Ishikawa (cell line): ENCODE measurements at regions not wholly inside any gene's neighbourhood (a gene's known extent, or its start where the extent isn't known, plus 50 kb on each side); places are given as distances from the start of the nearest gene placed in this dataset.

Experiments
- CEBPB ChIP-seq: IDR thresholded peaks from 2 replicates; pipeline ENCODE4 v1.6.1; 2012
- CREB1 ChIP-seq: IDR thresholded peaks from 2 replicates; pipeline ENCODE4 v1.6.1; 2012; ENCODE audit warnings: low read depth
- EGR1 ChIP-seq: IDR thresholded peaks from 2 replicates; pipeline ENCODE4 v1.6.1; 2012
- EP300 ChIP-seq: IDR thresholded peaks from 2 replicates; pipeline ENCODE4 v1.6.1; 2012; ENCODE audit warnings: borderline replicate concordance
- FOXM1 ChIP-seq: IDR thresholded peaks from 2 replicates; pipeline ENCODE4 v1.6.1; 2012; ENCODE audit warnings: low read depth, borderline replicate concordance
- MAX ChIP-seq: IDR thresholded peaks from 2 replicates; pipeline ENCODE4 v1.6.1; 2012
- NFIC ChIP-seq: IDR thresholded peaks from 2 replicates; pipeline ENCODE4 v1.6.1; 2012
- RAD21 ChIP-seq: IDR thresholded peaks from 2 replicates; pipeline ENCODE4 v1.6.1; 2012; ENCODE audit warnings: low read depth
- REST ChIP-seq: IDR thresholded peaks from 2 replicates; pipeline ENCODE4 v1.6.1; 2012; ENCODE audit warnings: low read depth, mild to moderate bottlenecking
- TAF1 ChIP-seq: IDR thresholded peaks from 2 replicates; pipeline ENCODE4 v1.6.1; 2012; ENCODE audit warnings: low read depth, mild to moderate bottlenecking
- TCF12 ChIP-seq: IDR thresholded peaks from 2 replicates; pipeline ENCODE4 v1.6.1; 2012; ENCODE audit warnings: low read depth
- TEAD4 ChIP-seq: IDR thresholded peaks from 2 replicates; pipeline ENCODE4 v1.6.1; 2012
- USF1 ChIP-seq: IDR thresholded peaks from 2 replicates; pipeline ENCODE4 v1.6.1; 2012
- YY1 ChIP-seq: IDR thresholded peaks from 2 replicates; pipeline ENCODE4 v1.6.1; 2012; ENCODE audit warnings: low read depth
- ZBTB7A ChIP-seq: IDR thresholded peaks from 2 replicates; pipeline ENCODE4 v1.6.1; 2012; ENCODE audit warnings: low read depth

- no peak for TF ChIP-seq EGR1
- TF ChIP-seq RAD21: no peak
- TF ChIP-seq CREB1: no peak
- no peak for TF ChIP-seq CEBPB
- TF ChIP-seq TCF12: no peak
- no peak for TF ChIP-seq YY1
Measured at GRCh38 chr1:65069011-65069565, 78.9 kb upstream of the AK4 start.

GRCh38 chr1:65072845-65073244 is 75.2 kb upstream of the AK4 start:
- no peak for TF ChIP-seq USF1
- TF ChIP-seq MAX: no peak
- no peak for TF ChIP-seq REST
- no peak for TF ChIP-seq EP300
- no peak for TF ChIP-seq CEBPB
- no peak for TF ChIP-seq CREB1
- no peak for TF ChIP-seq TAF1
- TF ChIP-seq TEAD4: no peak
- no peak for TF ChIP-seq YY1
- TF ChIP-seq NFIC: no peak
- TF ChIP-seq FOXM1: no peak
- no peak for TF ChIP-seq RAD21
- TF ChIP-seq ZBTB7A: no peak
- no peak for TF ChIP-seq TCF12
- no peak for TF ChIP-seq EGR1

- TF ChIP-seq EP300: no peak
- TF ChIP-seq YY1: no peak
- TF ChIP-seq RAD21: peak; percentile 80
Measured at GRCh38 chr1:65075123-65075976, 72.7 kb upstream of the AK4 start.

- TF ChIP-seq MAX (no peak), RAD21 (no peak)
Measured at GRCh38 chr1:65077369-65077768, 70.6 kb upstream of the AK4 start.

- TF ChIP-seq USF1 (no peak), TEAD4 (no peak), NFIC (no peak), MAX (no peak)
Measured at GRCh38 chr1:65079941-65080340, 68.1 kb upstream of the AK4 start.

GRCh38 chr1:65082346-65083040 is 65.5 kb upstream of the AK4 start:
- TF ChIP-seq ZBTB7A: no peak
- no peak for TF ChIP-seq EGR1
- no peak for TF ChIP-seq TEAD4
- no peak for TF ChIP-seq TCF12
- TF ChIP-seq NFIC: no peak
- no peak for TF ChIP-seq REST
- TF ChIP-seq USF1: no peak
- TF ChIP-seq FOXM1: no peak
- no peak for TF ChIP-seq CEBPB
- TF ChIP-seq TAF1: no peak
